GM19468 (cell line): ENCODE measurements at regions not wholly inside any gene's neighbourhood (a gene's known extent, or its start where the extent isn't known, plus 50 kb on each side); places are given as distances from the start of the nearest gene placed in this dataset.

ENCODE experiments used
- ATAC-seq: cut with Tn5 transposase; IDR thresholded peaks from one replicate; pipeline ENCODE4 v1.9.1; 2021; ENCODE audit warnings: mild to moderate bottlenecking, moderate library complexity, moderate number of reproducible peaks; ENCODE audit not compliant: unreplicated experiment; ENCODE audit errors: extremely low read depth

DNA sequence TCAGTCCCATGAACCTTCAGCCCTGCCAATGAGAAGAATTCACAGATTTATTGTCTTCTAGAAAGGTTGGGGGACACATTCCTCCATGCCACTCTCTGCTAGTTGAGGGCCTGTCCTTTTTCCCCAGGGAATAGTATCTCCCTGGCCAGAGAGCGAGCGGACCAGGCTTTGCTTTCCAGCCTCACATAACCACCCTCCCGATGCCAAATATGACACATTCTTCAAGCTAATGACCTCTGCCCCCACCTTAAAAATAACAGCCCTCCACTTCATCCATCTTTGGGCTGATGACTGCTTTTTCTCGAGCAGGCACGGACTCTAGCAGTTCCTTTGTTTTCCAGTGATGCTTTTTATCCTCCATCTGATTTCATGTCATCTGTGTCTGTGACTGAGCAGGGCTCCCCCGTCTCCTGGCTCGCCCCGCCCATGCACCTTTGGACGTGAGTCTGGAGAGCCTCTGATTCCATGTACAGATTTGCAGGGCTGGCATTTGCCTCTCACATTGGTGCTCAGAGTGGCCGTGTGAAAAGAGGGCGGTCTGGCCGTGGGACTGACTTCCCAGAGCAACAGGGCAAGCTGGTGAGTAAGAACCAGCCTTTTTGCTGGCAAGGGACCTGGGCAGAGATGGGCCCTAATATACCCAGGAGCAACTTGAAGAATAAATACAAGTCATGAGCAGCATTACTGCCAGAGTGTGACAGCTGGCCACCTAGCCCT is 279.8 kb downstream of the BCOR start:
- ATAC-seq = no peak

DNA sequence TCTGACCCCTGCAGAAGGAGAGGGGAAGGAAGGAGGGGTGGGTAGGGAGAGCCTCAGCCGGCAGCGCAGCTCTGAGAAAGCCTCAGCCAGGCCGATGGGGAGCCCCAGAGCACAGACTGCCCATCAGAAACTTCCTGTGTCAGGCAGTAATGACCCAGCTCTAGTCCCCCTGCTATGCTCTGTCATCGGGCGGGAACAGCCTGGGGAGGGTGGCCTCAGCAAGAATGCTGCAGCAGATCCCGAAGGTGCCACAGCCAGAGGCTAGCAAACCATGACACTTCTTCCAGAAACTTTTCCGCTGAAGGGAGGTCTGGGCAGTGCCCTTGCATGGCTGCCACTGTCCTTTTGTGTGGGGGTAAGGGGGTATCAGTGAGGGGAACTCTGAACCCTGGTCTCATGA is 279.0 kb downstream of the BCOR start:
- ATAC-seq = no peak

DNA sequence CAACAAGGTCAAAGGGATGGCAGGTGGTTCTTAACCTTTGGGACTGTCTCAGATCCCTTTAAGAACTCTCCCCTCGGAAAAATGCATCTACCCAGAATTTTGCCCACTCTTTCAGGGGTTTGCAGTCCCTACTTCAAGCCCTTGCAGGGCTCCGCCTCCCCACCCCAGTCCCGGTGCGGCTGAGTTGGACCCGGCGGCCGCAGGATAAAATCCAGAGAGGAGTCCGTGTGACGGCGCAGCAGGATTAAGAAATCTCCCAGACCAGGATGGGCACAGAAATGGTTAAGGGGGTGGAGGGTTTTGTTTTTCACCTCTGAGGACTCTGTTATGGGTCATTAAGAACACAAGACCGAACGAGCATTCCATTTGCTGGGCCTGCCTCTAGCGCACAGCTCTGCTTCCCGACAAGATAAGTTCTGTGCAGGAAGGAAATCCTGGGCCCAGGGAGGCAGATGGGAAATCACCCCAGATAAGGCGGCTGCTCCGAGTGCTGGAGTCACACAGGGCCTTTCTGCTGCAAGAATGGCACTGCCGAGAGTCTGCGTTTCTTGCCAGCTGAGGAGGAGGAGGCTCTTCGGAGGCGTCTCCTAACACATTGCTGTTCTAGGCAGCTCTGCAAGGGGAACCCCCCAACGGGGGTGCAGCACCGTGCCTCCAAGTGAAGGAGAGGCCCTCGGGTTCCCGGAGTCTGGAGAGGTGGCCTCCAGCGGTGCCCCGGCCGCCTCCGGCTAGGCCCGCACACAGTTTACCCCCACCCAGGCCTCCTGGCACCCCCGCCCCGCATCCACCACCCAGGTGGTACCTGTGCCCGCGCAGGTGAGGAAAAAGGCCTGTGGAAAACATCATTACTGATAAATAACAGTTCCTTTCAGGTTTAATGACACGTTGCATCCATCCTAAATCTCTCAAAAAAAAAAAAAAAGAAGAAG is 277.6 kb downstream of the BCOR start:
- no peak for ATAC-seq

GRCh38 chrX:39820938-39821708 is 276.6 kb downstream of the BCOR start:
- no peak for ATAC-seq

DNA sequence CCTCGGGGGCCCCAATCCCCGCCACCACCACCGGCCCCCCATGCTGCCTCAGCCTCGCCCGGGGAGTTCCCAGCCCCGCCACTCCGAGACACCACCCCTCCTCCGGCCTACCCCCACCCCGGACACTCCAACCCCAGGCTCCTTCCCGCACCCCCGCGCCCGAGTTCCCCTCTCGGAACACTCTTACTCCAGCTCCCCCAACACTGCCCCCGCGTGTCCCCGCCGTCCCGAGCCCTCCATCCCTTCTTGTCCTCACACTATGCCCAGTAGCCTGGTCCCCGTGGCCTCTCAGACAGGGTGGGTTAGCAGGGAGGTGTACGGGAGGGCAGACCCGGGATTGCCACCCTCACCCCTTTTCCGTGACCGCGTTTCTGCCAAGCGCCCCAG is 276.1 kb downstream of the BCOR start:
- ATAC-seq = no peak

GRCh38 chrX:39822133-39822748 is 275.5 kb downstream of the BCOR start:
- ATAC-seq = no peak

GRCh38 chrX:39823424-39823823 is 274.3 kb downstream of the BCOR start:
- ATAC-seq = no peak

GRCh38 chrX:39823854-39824253 is 273.9 kb downstream of the BCOR start:
- no peak for ATAC-seq

- no peak for ATAC-seq
These were observed 270.8 kb downstream of the BCOR start for GRCh38 chrX:39826813-39827543.

DNA sequence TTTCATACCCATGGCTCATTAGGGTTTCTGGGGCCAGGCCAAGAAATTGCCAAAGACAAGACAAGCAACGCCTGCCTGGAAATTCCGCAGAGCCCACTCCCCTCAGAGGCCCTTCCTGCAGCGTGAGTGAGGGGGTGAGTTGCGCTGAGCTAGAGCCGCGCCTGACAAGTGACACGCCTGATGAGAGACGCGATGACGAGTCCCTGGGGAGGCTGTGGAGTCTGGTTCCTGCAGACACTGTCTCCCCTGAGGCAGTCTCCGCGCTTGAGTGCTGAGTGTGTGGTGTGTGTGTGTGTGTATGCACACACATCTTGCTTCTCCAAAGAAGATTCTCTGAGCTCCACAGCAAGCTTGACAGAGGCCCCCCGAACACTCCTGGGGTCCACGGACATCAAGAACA is 269.8 kb downstream of the BCOR start:
- ATAC-seq = no peak

GRCh38 chrX:39828971-39829370 is 268.8 kb downstream of the BCOR start:
- ATAC-seq = no peak

DNA sequence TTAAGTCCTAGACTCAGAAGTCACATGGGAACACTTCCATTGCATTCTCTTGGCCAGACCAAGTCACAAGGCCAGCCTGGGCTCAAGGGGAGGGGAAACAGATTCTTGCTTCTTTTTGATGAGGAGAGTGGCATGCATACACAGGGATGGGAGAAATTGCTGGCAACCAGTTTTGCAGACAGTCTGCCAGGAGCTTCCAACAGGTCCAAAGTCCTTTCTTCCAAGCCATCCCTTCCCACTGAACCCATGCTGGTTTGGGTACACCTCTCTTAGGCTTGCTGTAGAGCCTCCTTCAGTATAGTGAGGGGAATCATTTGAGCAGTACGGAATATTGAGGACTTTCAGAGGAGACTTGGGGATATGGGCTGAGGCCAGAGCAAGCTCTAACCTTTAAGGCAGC is 267.8 kb downstream of the BCOR start:
- ATAC-seq = no peak

DNA sequence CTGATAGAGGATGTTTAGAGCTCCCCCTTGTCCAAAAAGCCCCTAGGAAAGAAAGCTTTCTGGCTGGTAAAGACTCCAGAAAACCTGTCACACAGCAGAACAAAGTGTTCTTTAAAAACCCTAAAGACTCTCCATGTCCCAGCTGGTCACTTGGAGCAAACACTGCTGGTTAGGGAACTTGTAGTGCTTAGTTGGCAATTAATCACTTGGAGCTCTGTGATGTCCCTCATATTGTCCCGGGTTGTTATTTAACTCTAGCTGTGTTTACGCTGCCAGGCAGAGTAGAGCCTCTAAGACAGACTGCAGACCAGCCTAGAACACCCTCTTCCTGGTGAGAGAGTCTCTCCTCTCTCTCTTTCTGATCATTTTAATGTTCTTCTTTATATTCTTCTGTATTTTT is 267.3 kb downstream of the BCOR start:
- ATAC-seq = no peak

DNA sequence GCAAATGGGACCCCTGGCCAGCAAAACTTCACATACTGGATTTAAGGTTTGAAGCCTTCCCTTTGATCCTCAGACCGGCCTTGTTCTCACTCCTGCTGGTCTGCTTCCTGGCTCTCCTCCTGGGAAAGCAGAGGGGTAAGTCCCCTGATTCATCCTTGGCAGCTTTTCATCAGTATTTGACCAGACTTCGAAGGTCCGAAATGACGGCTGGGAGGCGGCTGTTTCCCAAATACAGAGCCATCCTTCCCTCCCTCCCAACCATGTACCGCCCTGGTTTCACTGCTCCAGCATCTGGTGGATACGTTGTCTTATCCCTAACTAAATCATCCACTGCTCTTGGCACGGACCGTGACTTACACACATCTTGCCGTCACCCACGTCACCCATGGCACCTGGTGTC is 265.5 kb downstream of the BCOR start:
- ATAC-seq = no peak

DNA sequence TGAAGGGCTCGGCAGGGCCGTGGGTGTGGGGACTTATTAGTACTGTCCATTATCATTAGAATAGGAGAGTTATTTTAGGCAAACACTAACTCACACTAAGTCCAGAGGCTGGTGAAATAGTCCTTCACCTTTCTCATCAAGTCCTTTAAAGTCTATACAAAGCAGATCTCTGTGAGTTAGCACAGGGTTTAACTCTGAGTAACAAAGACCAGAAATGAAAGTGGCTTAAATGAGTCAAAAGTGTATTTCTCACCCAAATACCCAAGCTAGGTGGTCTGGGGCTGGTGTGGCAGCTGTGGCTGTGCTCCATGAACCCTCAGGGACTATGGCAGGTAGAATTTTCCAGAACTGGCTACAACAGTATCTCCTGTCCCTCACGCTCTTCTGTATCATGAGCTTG is 263.2 kb downstream of the BCOR start:
- no peak for ATAC-seq

DNA sequence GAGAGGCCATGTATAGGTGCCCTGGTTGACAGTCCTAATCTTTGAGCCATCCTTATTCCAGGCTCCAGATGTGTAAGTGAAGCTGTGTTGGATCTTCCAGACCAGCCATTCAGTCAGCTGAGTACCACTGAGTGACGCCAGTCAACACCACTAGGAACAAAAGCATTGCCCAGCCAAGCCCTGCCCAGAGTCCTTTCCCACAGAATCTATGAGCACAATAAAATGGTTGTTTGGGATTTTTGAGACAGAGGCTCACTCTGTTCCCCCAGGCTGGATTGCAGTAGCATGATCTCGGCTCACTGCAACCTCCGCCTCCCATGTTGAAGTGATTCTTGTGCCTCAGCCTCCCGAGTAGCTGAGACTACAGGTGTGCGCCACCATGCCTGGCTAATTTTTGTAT is 262.5 kb downstream of the BCOR start:
- ATAC-seq = no peak

- no peak for ATAC-seq
These were observed 262.0 kb downstream of the BCOR start for GRCh38 chrX:39835776-39836175.

DNA sequence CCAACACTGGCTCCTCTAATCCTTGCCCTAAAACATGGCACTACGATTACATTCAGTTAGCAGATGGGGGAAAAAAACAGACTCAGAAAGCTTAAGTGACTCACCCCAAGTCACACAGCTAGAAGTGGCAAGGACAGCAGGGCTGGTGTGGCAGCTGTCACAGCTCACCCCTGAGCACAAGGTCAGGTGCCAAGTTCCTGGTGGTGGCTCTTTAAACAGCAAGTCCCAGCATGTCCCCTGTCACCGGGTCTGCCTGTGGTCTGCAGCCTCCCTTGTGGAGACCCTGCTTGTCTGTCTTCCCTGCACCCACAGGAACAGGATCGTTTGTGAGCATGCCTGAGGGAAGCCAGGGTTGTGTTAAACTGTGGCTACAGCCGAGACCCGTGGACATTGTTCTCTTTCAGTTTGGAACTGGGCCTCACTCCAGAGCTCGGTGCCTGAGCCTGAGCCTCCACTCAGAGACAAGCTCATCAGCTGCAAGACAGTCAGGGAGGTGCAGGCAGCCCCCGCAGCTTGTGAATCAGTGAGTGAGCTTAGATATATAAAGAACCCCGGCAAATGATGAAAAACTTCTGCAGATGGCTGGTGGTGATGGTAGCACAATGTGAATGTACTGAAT is 260.8 kb downstream of the BCOR start:
- ATAC-seq = no peak

- ATAC-seq = no peak
These were observed 260.1 kb downstream of the BCOR start for GRCh38 chrX:39837688-39838087.
